Sigmoid colon (tissue), 4 donors: ENCODE measurements at regions not wholly inside any gene's neighbourhood (a gene's known extent, or its start where the extent isn't known, plus 50 kb on each side); places are given as distances from the start of the nearest gene placed in this dataset.

Source experiments
- CTCF ChIP-seq, 4 experiments: fragments of 450-650 bp in 3 of 4; fragments of 200-600 bp in 1 of 4; IDR thresholded peaks; one replicate each; pipeline ENCODE4 v1.5.1; 2016 to 2019; ENCODE audit warnings: antibody characterized with exemption in 4 of 4, mild to moderate bottlenecking in 3 of 4, moderate library complexity in 2 of 4
- EP300 ChIP-seq, 4 donors: sonication (generic); formaldehyde crosslinking; IDR thresholded peaks; one replicate each; pipeline ENCODE4 v1.6.1; 2017; ENCODE audit warnings: antibody characterized with exemption in 4 of 4
- POLR2A ChIP-seq, 2 donors: fragments of 450-650 bp; IDR thresholded peaks; one replicate each; pipeline ENCODE4 v1.6.1; 2016; ENCODE audit warnings: antibody characterized with exemption in 2 of 2, mild to moderate bottlenecking in 2 of 2, moderate library complexity in 2 of 2
- POLR2AphosphoS5 ChIP-seq, 4 donors: sonication (generic); formaldehyde crosslinking; IDR thresholded peaks; one replicate each; pipeline ENCODE4 v1.6.1; 2017; ENCODE audit warnings: antibody characterized with exemption in 4 of 4

- TF ChIP-seq CTCF (IDR thresholded peaks at IDR 0.05) (no peak), POLR2AphosphoS5 (IDR thresholded peaks at IDR 0.05) (no peak), EP300 (IDR thresholded peaks at IDR 0.05) (no peak), POLR2A (IDR thresholded peaks at IDR 0.05) (no peak)
Measured at GRCh38 chr21:27224169-27224568, 257.3 kb upstream of the ADAMTS5 start.
